ENCODE measurements at regions not wholly inside any gene's neighbourhood (a gene's known extent, or its start where the extent isn't known, plus 50 kb on each side); places are given as distances from the start of the nearest gene placed in this dataset.

GRCh38 chr7:121777672-121778071 lies 95.3 kb upstream of the PTPRZ1 start:
- Histone ChIP-seq H3K4me1 (no peaks in the 10 kb centered on the region), H3K27ac (no peak overlapping the region), H3K36me3 (no peaks in the 10 kb centered on the region), H3K9me3 (no peaks in the 10 kb centered on the region), H3K27me3 (no peaks in the 10 kb centered on the region), H3K4me3 (no peak overlapping the region)
- no peak for DNase-seq (ENCODE audit: extremely low spot score in 2 of 2)
- intact Hi-C loops (cut with DNase I) = no loop called here
- TF ChIP-seq CTCF (IDR thresholded peaks at IDR 0.05) (no peak), POLR2AphosphoS5 (IDR thresholded peaks at IDR 0.05; ENCODE audit: insufficient read depth in 1 of 2, low read depth in 1 of 2) (no peak), POLR2A (IDR thresholded peaks at IDR 0.05) (no peak)

- intact Hi-C loops (cut with DNase I) = no loop called here
Measured at GRCh38 chr7:121774563-121774962, 98.4 kb upstream of the PTPRZ1 start.

GRCh38 chr7:121766676-121767075 lies 106.3 kb upstream of the PTPRZ1 start:
- Histone ChIP-seq H3K9me3 (no peaks in the 10 kb centered on the region), H3K27ac (no peak overlapping the region), H3K27me3 (no peaks in the 10 kb centered on the region), H3K4me3 (no peak overlapping the region), H3K4me1 (no peaks in the 10 kb centered on the region), H3K36me3 (no peaks in the 10 kb centered on the region)
- TF ChIP-seq POLR2AphosphoS5 (IDR thresholded peaks at IDR 0.05; ENCODE audit: insufficient read depth in 1 of 2, low read depth in 1 of 2) (no peak), CTCF (IDR thresholded peaks at IDR 0.05) (no peak), POLR2A (IDR thresholded peaks at IDR 0.05) (no peak)
- no peak for DNase-seq (ENCODE audit: extremely low spot score in 2 of 2)
- intact Hi-C loops (cut with DNase I) = no loop called here

More at GRCh38 chr7:121774563-121774962, 98.4 kb upstream of the PTPRZ1 start:
- H3K36me3 ChIP-seq = no peaks in the 10 kb centered on the region
- TF ChIP-seq POLR2A (IDR thresholded peaks at IDR 0.05) (no peak), POLR2AphosphoS5 (IDR thresholded peaks at IDR 0.05; ENCODE audit: insufficient read depth in 1 of 2, low read depth in 1 of 2) (no peak)
- no peaks in the 10 kb centered on the region for H3K9me3 ChIP-seq
- H3K4me1 ChIP-seq = no peaks in the 10 kb centered on the region
- H3K4me3 ChIP-seq = no peak overlapping the region
- no peak for DNase-seq (ENCODE audit: extremely low spot score in 2 of 2)
- no peak overlapping the region for H3K27ac ChIP-seq
- H3K27me3 ChIP-seq = no peaks in the 10 kb centered on the region

GRCh38 chr7:121761399-121761798 lies 111.6 kb upstream of the PTPRZ1 start:
- no peaks in the 10 kb centered on the region for H3K4me1 ChIP-seq
- H3K4me3 ChIP-seq = no peak overlapping the region
- H3K36me3 ChIP-seq = no peaks in the 10 kb centered on the region
- TF ChIP-seq POLR2AphosphoS5 (IDR thresholded peaks at IDR 0.05; ENCODE audit: insufficient read depth in 1 of 2, low read depth in 1 of 2) (no peak), CTCF (IDR thresholded peaks at IDR 0.05) (no peak), POLR2A (IDR thresholded peaks at IDR 0.05) (no peak)
- no peaks in the 10 kb centered on the region for H3K9me3 ChIP-seq
- H3K27ac ChIP-seq = no peak overlapping the region
- intact Hi-C loops (cut with DNase I) = no loop called here
- DNase-seq (ENCODE audit: extremely low spot score in 2 of 2) = no peak
- H3K27me3 ChIP-seq = no peaks in the 10 kb centered on the region

- DNase-seq (ENCODE audit: extremely low spot score in 2 of 2) = no peak
- Histone ChIP-seq H3K27ac (no peak overlapping the region), H3K9me3 (no peaks in the 10 kb centered on the region), H3K36me3 (no peaks in the 10 kb centered on the region), H3K4me3 (no peak overlapping the region), H3K4me1 (no peaks in the 10 kb centered on the region), H3K27me3 (no peaks in the 10 kb centered on the region)
- TF ChIP-seq POLR2A (IDR thresholded peaks at IDR 0.05) (no peak), POLR2AphosphoS5 (IDR thresholded peaks at IDR 0.05; ENCODE audit: insufficient read depth in 1 of 2, low read depth in 1 of 2) (no peak), CTCF (IDR thresholded peaks at IDR 0.05) (no peak)
- intact Hi-C loops (cut with DNase I) = no loop called here
Measured at GRCh38 chr7:121755818-121756552, 117.0 kb upstream of the PTPRZ1 start.
